GM19397 (cell line): ENCODE measurements at regions not wholly inside any gene's neighbourhood (a gene's known extent, or its start where the extent isn't known, plus 50 kb on each side); places are given as distances from the start of the nearest gene placed in this dataset.

Source experiments
- ATAC-seq: cut with Tn5 transposase; IDR thresholded peaks from one replicate; pipeline ENCODE4 v1.9.1; 2021; ENCODE audit warnings: mild to moderate bottlenecking, moderate library complexity; ENCODE audit not compliant: unreplicated experiment

GRCh38 chr2:120599656-120600055 lies 136.0 kb upstream of the GLI2 start:
- no peak for ATAC-seq

- ATAC-seq: no peak
These were observed 135.3 kb upstream of the GLI2 start for GRCh38 chr2:120600335-120600734.

GRCh38 chr2:120600786-120601185 lies 134.9 kb upstream of the GLI2 start:
- ATAC-seq: no peak

GRCh38 chr2:120601566-120601965 lies 134.1 kb upstream of the GLI2 start:
- no peak for ATAC-seq

- ATAC-seq: no peak
These were observed 133.4 kb upstream of the GLI2 start for GRCh38 chr2:120602251-120602650.

DNA sequence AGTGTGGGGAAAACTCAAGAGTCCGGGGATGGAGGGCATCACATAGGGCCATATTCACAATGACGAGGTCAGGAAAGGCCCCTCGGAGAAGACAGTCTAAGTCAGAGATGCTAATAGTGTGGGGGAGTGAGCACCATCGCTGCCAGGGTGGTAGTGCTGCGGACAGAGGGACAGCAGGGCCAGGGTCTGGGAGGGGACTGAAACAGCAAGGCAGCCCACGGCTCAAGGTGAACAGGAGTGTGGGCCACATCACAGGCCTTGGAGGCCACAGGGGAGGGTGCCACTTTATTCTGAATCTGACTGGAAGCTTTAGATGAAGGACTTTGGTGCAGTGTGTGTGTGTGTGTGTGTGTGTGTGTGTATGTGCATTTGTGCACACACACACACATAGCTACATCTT lies 130.9 kb upstream of the GLI2 start:
- no peak for ATAC-seq

- ATAC-seq: no peak
These were observed 130.3 kb upstream of the GLI2 start for GRCh38 chr2:120605231-120605935.

DNA sequence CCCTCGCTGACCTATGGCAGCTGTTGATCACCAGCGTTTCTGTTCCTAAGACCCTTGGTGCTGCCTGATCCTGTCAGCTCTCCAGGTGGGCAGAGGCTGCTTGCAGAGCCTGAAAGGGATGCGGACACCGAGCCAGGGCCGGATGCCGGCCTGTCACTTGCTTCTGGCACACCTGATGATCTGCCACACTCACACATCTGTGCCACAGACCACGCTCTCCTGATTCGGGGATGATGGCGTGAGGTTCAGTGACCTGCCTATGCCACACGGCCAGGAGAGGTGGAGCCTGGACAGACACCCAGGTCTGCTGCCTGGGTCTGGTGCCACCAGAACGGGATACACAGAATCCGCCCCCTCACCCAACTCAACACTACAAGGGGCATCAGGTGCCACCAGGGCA lies 129.4 kb upstream of the GLI2 start:
- no peak for ATAC-seq

- no peak for ATAC-seq
These were observed 128.7 kb upstream of the GLI2 start for GRCh38 chr2:120606931-120607330.

DNA sequence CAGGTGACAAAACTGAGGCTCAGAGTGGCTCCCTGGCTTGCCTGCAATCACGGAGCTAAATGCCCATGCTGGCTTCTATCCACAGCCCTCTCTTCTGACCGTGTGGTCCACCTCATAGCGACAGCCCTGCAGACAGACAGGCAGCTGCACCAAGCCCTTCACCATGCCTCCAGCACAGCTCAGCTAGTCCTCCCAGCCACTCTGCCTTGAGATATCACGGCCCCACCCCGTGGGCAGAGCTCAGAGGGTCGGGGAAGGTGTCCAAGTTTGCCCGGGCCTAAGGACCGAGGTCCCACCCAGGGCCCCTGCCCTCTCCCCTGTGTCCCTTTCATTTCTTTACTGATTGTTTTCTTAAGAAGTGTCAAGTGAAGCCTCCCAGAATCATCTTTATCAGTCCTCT lies 128.2 kb upstream of the GLI2 start:
- no peak for ATAC-seq

DNA sequence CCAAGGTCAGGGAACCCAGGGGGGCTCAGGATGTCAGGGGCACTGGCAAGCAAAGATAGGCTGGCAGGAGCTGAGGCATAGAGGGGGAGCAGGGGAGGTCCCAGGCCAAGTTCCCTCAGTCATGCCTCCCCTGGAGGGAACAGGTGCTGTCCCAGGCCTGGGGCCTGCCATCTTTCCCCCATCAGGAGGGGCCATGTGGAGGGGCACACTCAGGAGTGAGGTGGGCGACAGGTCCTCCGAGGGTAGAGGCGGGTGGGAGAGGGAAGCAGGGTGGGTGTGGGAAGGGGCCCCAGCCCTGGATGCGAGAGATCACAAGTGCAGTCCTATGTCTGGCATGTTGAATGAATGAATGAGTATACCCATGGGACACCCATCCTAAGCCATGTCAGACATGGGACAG lies 127.7 kb upstream of the GLI2 start:
- no peak for ATAC-seq

DNA sequence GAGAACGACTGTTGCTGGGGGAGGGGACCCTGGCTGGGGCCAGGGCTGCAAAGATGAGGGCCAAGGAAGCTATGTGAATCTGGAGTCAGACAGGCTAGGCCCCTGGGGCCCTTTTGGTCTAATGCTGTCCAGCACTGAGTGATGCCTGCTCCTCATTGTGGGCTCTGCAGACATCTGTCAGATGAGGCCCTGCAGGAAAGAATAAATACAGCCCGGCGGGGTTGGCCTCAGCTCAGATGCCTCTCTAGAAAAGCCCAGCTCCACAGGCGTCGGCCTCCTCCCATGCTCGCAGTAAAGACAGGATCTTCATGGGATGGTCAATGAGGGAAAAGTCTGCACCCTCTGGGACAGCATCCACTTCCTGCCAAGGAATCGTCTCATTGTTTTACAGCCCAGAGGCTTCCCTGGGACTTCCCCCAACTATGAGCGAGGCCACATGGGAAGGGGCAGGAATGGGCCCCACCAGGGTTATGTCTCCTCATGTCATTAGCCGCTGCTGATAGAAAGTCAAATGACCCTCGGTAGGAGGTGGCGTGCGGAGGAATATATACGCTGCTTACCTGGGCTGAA lies 125.8 kb upstream of the GLI2 start:
- ATAC-seq: no peak

DNA sequence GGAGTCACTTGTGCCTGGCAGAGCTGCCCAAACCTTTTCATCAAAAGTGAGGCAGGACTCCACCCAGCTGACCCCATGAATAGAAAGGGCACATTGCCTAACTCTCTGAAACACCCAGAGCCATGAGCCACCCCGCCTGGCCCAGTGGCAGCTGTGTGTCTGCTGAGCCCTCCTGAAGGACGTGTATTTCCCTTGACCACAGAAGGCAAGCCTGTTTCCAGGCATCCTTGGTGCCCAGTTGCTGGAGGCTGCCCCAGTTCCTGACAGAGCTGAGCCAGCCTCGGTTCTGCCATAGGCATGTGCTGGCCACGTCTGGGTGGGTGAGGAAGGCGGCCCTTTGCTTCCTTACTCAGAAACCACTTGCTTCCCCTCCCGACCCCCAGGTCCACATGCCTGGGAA lies 124.7 kb upstream of the GLI2 start:
- no peak for ATAC-seq

DNA sequence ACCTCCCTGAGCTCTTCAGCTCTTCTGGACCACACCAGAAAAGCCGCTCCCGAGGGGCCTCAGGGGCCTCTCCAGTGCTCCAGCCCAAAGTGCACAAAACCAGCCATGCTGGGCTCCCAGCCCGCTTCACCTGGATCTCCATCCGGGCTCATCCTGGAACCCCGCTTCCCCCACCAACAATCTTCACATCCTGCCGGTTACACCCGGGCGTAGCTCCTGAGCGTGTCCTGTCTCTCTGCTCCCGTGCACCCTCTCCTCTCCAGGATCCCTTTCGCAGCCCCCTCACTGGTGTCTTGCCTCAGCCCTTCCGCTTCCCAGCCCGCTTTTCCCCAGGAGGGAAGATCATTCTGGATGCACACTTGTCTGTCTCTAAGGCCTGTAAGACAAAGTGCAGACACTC lies 123.7 kb upstream of the GLI2 start:
- no peak for ATAC-seq

GRCh38 chr2:120612471-120612870 lies 123.2 kb upstream of the GLI2 start:
- ATAC-seq: no peak

DNA sequence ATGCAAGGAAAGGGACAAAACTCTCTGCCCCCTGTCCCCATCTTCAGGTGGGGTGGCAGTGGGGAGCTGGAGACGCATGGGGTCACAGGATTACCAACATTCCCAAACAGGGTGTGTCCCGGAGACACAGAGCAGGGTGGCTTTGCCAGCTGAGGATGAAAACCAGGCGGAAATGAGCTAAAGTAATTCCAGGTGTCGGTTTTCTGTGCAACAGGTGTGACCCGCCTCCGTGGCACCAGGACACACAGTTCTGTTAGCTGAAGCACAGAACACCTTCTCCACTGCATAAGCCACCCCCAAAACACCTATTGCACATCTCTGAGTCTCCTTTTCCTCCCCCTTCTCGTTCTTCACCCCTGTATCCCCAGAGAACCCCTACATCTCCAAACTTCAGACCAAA lies 122.7 kb upstream of the GLI2 start:
- ATAC-seq: no peak

DNA sequence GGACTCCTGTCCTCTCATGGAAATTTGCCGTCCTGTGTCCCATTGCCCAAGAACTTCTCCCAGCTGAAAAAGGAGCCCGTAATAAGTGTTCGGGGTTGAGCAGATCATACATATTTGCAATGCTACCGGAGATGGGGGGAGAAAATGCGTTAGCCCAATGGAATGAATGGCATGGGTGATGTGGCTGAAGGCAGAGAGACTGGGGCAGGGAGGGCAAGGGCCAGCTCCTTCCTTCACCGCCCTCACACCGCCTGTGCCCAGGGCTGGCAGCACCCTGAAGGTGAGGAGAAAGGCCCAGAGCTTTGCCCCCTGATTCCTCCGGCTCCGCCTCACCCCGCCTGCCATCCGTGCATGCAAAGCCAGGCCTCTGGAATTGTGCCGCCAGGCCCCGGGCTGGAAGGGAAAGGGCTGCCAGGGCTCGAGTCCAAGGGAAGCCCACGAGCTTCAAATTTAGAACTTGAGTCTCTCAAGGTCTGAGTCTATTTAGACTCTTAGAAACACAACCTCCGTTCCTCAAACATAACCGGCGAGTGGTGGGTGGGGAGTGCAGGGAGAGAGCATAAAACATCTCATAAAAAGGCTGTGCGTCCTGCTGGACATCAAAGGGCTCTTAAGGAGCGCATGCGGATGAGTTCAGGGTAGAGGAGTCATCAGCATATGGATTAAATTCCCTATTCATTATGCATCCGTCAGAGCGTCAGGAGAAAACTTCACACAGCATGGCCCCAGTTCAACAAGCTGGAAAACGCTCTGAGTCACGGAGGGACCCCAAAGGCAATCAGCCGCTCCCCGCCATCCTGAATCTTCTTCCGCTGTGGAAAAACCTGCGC lies 121.7 kb upstream of the GLI2 start:
- no peak for ATAC-seq

- no peak for ATAC-seq
These were observed 120.8 kb upstream of the GLI2 start for GRCh38 chr2:120614901-120615300.

GRCh38 chr2:120616261-120616660 lies 119.4 kb upstream of the GLI2 start:
- ATAC-seq: no peak

DNA sequence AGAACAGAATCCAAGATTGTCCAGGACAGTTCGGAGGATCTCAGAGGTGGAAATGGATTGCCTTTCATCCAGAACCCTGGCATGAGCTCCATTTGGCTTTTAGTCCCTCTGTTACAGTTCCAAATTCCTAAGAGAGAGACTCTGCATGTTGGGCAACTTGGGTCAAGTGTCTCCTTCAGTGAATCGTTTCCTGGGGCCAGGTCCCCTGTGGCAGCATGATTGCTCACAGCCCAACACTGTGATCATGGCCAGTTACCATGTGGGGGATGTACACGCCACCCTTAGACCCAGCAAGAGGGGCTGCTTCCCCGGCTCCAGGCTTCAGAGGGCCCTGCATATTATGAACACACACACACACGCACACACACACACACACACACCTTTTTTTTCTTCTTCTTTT lies 118.6 kb upstream of the GLI2 start:
- ATAC-seq: no peak

- ATAC-seq: no peak
These were observed 116.8 kb upstream of the GLI2 start for GRCh38 chr2:120618830-120619229.

- ATAC-seq: no peak
These were observed 116.1 kb upstream of the GLI2 start for GRCh38 chr2:120619579-120619978.
